Right ventricle myocardium inferior (tissue), 1 donor: ENCODE measurements at regions not wholly inside any gene's neighbourhood (a gene's known extent, or its start where the extent isn't known, plus 50 kb on each side); places are given as distances from the start of the nearest gene placed in this dataset.
"Not testable (repeated sequence)": the region's sequence is repeated elsewhere in the genome, so short reads cannot be mapped to it uniquely, and the experiment has no call there.

Experiments used
- ATAC-seq: fragments of 200-7000 bp; cut with Tn5 transposase; one replicate; pipeline ENCODE4 v1.9.1; 2020; ENCODE audit warnings: mild to moderate bottlenecking, moderate library complexity
- DNase-seq: peaks from one replicate; pipeline ENCODE4 v3.0.0; 2021; ENCODE audit errors: missing footprints
- intact Hi-C: fragments of 100-400 bp; cut with DNase I; formaldehyde crosslinking; loops from one replicate; pipeline ENCODE4 v1.11.0; 2022
- donor health status: DM: no; HTN: yes; CAD: no; lungs with severe emphysema.

- no peak for ATAC-seq
- intact Hi-C loops, result no loop called here
- no peak for DNase-seq
Observed at GRCh38 chrX:122972604-122973003, 211.5 kb upstream of the GRIA3 start.

- DNase-seq (no peak), ATAC-seq (no peak)
- intact Hi-C loops, result no loop called here
Observed at GRCh38 chrX:122982521-122982920, 201.6 kb upstream of the GRIA3 start.

DNA sequence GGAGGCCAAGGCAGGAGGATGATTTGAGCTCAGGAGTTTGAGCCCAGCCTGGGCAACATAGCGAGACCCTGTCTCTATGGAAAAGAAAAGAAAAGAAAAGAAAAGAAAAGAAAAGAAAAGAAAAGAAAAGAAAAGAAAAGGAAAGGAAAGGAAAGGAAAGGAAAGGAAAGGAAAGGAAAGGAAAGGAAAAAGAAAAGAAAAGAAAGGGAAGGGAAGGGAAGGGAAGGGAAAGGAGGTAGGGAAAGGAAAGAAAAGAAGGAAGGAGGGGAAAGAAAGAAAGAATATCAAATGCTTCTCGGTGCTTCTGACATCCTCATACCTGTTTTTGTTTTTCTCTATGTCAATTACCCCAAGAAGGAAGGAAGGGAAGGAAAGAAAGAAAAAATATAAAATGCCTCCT lies 181.2 kb upstream of the GRIA3 start:
- DNase-seq, ATAC-seq, intact Hi-C loops: not testable (repeated sequence)

- ATAC-seq (no peak), DNase-seq (no peak)
- intact Hi-C loops, result no loop called here
Observed at GRCh38 chrX:123013141-123013540, 170.9 kb upstream of the GRIA3 start.

- DNase-seq (no peak), ATAC-seq (no peak)
- intact Hi-C loops, result no loop called here
Observed at GRCh38 chrX:123036401-123036800, 147.7 kb upstream of the GRIA3 start.

GRCh38 chrX:123049071-123049625 lies 134.9 kb upstream of the GRIA3 start:
- ATAC-seq (no peak), DNase-seq (no peak)
- intact Hi-C loops, result no loop called here

- ATAC-seq, result no peak
Observed at GRCh38 chrX:123060986-123061385, 123.1 kb upstream of the GRIA3 start.

GRCh38 chrX:123064053-123064452 lies 120.0 kb upstream of the GRIA3 start:
- no peak for DNase-seq
- no peak for ATAC-seq
- intact Hi-C loops, result no loop called here

More at GRCh38 chrX:123060986-123061385, 123.1 kb upstream of the GRIA3 start:
- DNase-seq, result no peak
- intact Hi-C loops, result no loop called here

- DNase-seq, result no peak
- no peak for ATAC-seq
- intact Hi-C loops, result no loop called here
Observed at GRCh38 chrX:123072686-123073385, 111.2 kb upstream of the GRIA3 start.

GRCh38 chrX:123075947-123076561 lies 108.0 kb upstream of the GRIA3 start:
- DNase-seq, result no peak
- intact Hi-C loops, result no loop called here
- no peak for ATAC-seq

DNA sequence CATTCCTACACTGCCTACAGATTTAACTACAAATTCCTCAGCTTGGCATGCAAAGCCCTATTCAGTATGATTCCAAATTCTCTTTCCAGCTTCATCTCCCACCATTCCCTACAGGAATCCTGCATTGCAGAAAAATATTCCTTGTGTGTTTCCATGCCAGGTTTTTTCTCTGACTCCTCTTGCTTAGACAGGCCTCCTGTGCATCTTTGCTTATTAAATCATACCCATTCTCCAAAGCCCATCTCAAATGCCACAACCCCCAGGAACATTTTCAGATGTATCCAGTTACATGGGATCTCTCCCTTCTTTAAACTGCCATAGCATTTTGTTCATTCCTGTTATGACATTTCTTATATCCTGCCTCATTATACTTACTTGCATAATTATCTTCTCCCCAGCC lies 106.4 kb upstream of the GRIA3 start:
- ATAC-seq (no peak), DNase-seq (no peak)
- intact Hi-C loops, result no loop called here

DNA sequence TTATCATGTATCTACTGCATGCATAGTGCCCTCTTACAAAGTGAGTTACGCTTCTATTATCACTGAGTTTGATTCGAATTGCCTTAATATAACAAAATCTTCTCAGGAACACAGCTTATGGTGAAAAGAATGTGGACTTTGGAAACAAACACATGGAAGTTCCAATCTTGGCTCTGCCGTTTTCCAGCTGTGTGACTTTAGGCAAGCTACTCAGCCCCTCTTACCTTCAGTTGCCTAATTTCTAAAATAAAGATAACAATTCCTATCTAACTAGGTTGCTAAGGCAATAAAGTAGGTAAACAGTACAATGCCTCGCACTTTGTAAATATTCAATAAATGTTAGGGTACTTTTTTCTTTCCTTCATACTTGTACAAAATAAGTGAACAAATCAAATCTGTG lies 104.0 kb upstream of the GRIA3 start:
- no peak for ATAC-seq
- intact Hi-C loops, result no loop called here
- no peak for DNase-seq

DNA sequence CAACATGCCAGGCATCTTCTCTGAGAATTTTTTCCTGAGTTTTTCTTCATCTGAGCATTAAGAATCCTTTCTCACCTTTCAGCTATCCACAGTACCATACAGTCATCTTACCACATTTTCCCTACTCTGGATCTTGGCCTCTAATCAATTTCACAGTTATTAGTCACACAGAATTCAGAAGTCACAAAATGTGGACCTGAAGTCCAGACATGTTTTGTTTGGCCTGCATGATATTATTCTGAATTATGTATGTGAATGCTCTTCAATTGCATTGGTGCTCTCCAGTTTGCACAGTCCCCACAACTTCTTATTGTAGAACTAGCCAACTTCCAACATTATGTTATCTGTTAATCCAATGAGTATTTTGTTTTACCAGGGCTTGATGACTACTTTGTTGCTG lies 102.3 kb upstream of the GRIA3 start:
- no peak for DNase-seq
- intact Hi-C loops, result no loop called here
- ATAC-seq, result no peak

GRCh38 chrX:123083924-123084323 lies 100.2 kb upstream of the GRIA3 start:
- DNase-seq, result no peak
- ATAC-seq, result no peak
- intact Hi-C loops, result no loop called here

- intact Hi-C loops, result no loop called here
- DNase-seq (no peak), ATAC-seq (no peak)
Observed at GRCh38 chrX:123084797-123085196, 99.3 kb upstream of the GRIA3 start.

- ATAC-seq (no peak), DNase-seq (no peak)
- intact Hi-C loops, result no loop called here
Observed at GRCh38 chrX:123085311-123085940, 98.7 kb upstream of the GRIA3 start.

DNA sequence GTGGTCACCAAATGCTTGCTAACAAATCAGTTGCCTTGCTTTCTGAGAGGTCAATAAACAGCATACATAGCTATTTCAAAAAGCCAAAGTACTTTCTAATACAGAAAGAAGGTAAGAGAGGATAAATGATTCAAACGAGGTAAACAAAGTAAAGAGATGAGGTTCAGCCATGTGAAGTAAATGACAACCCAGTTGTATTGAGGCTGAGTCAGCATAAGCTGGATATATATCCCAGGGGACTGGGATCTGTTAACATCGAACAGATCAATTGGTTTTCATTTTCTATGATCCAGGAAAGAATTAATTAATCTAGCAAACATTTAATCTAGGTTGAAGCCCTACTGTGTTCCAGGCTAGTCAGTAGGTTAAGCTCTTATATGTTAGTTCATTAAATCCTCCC lies 97.3 kb upstream of the GRIA3 start:
- no peak for ATAC-seq
- intact Hi-C loops, result no loop called here
- no peak for DNase-seq

GRCh38 chrX:123087326-123087725 lies 96.8 kb upstream of the GRIA3 start:
- no peak for ATAC-seq
- intact Hi-C loops, result no loop called here
- DNase-seq, result no peak

DNA sequence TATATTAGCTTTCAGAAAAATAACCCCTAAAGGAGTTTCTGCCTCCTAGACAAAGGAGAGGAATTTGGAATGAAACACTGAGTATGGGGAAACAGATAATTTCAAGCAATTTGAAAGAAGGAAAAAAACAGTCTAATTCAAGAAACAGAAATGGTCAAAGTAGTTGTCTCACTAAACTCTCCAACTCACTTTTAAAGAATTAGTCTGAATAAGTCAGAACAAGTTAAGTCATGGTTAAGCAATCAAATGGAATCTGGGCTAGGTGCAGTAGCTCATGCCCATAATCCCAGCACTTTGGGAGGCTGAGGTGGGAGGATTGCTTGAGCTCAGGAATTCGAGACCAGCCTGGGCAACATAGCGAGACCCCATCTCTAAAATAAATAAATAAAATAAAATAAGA lies 95.7 kb upstream of the GRIA3 start:
- ATAC-seq, result no peak
- no peak for DNase-seq
- intact Hi-C loops, result no loop called here

GRCh38 chrX:123088930-123089329 lies 95.1 kb upstream of the GRIA3 start:
- no peak for ATAC-seq
- intact Hi-C loops, result no loop called here
- no peak for DNase-seq
